ENCODE measurements at regions not wholly inside any gene's neighbourhood (a gene's known extent, or its start where the extent isn't known, plus 50 kb on each side); places are given as distances from the start of the nearest gene placed in this dataset.

DNA sequence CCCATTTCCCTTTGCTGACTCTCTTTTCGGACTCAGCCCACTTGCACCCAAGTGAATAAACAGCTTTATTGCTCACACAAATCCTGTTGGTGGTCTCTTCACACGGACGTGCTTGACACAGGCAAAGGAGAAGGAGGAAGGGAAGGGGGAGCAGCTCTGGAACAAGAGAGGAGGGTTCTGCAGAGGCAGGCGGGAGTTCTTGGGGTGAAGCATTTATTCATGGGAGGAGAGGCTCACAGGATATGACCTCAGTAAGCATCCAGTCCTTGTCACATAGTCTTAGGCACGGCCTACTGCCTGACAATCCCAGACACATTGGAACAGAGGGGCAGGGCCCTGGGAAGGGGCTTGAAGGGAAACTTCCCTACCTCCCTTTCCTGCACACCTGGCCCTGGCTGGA is 171.7 kb upstream of the HS6ST1 start:
- TF ChIP-seq, protein P1, sequence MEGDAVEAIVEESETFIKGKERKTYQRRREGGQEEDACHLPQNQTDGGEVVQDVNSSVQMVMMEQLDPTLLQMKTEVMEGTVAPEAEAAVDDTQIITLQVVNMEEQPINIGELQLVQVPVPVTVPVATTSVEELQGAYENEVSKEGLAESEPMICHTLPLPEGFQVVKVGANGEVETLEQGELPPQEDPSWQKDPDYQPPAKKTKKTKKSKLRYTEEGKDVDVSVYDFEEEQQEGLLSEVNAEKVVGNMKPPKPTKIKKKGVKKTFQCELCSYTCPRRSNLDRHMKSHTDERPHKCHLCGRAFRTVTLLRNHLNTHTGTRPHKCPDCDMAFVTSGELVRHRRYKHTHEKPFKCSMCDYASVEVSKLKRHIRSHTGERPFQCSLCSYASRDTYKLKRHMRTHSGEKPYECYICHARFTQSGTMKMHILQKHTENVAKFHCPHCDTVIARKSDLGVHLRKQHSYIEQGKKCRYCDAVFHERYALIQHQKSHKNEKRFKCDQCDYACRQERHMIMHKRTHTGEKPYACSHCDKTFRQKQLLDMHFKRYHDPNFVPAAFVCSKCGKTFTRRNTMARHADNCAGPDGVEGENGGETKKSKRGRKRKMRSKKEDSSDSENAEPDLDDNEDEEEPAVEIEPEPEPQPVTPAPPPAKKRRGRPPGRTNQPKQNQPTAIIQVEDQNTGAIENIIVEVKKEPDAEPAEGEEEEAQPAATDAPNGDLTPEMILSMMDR (IDR thresholded peaks at IDR 0.05; ENCODE audit: insufficient read depth, low read depth, low read length, missing control alignments), result no peak
- DNase-seq (ENCODE audit: low read depth), result no peak
- no peak overlapping the region for H3K4me3 ChIP-seq (ENCODE audit: low read length)

DNA sequence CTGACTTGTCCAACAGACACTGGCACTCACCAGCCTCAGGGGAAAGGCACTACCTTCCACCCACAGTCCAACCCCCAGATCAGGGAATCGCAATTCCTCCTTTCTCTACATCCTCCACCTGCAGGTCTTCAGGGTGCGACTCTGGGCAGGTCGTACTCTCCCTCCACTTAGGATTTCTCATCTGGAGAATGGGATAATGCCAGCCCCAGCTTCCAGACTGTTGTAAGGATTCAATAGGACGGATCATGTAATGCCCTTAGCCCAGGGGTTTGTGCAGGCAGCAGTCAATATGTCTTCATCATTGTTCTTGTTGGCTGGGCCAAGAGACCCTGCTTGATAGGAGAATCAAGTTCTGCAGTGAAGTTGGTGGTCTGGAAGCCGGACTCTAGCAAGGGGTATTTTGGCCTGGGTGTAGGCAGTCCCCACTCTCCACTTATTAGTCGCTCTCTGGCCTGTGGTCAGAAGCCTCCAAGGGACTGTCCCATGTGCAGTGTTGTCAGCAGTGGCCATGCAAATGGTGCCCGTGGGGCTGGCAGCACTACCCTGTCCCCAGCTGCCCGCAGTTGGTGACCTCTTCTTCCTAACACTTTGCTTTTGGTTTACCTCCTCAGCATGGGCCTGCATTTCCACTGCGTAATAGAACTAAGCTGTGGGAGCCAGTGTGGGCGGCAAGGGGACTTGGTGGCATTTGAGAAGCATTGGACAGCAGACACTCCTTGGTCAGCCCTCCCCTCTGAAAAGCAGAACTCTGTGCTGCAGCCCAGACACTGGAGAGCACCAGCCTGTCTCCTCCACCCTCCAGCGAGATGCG is 172.4 kb upstream of the HS6ST1 start:
- no peak for DNase-seq (ENCODE audit: low read depth)
- TF ChIP-seq, protein P1 (IDR thresholded peaks at IDR 0.05; ENCODE audit: insufficient read depth, low read depth, low read length, missing control alignments), result no peak
- no peak overlapping the region for H3K4me3 ChIP-seq (ENCODE audit: low read length)

DNA sequence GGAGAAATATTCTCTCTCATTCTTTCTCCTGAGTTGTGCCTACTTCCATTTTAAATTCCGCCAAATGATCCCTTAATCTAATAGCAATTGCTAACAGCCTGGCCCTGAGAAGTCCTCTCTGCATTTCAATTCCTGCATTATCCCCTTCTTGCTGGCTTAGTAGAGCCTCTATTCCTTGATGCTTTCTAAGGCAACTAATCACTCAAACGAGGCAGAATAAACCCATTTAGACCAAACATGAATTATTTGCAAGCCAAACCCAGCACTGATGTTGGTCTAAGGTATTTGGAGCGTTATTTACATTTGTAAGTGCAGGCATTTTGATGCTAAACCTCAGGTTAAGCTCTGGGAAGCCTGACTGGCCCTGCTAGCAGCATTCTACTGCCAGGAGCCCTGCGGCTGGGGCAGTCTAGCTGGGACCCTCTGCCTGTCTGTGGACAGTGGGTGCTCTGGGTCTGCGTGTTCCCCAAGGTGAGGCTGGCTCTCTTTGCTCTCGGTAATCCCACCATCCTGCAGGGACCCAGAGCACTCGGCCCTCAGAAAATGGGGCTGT is 173.1 kb upstream of the HS6ST1 start:
- TF ChIP-seq, protein P1 (IDR thresholded peaks at IDR 0.05; ENCODE audit: insufficient read depth, low read depth, low read length, missing control alignments), result no peak
- DNase-seq (ENCODE audit: low read depth), result no peak
- no peak overlapping the region for H3K4me3 ChIP-seq (ENCODE audit: low read length)

DNA sequence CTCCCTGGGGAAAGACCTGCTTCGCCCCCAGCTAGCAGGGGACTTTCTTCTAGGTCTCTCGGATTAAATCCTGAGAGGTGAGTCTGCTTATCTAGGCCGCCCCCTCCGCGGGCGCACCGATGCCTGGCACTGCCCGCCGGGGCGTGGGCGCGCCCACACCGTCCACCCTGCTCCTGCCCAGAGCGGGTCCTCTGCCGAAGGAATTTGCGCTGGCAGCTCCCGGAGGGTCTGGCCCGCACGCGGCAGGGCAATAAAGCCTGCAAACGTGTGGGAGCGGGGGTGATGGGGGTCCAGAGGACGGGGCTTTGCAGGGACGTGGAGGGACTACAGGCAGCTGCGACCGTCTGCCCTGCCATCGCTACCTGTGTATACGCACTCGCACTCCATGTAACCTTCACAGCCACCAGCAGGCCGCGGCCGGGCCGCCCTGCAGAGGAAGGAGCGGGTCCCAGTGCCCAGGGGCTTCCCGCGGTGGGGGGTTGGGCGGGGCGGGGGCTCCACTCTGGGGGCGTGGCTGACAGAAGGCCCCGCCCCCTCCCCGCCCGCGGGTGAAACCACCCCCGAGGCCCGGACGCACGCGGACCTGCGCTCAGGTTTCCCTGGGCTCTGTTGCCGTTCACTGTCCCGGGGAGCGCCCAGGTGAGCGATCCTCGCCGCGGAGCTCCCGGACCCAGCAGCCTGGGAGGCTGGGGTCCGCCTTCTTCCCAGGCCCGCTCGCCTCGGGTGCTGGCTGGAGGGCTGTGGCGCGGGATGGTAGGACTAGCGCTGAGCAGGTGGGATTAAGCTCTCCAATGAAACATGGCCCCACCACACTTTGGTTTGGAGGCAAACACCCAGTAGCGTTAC is 174.5 kb upstream of the HS6ST1 start:
- no peak for DNase-seq (ENCODE audit: low read depth)
- no peak overlapping the region for H3K4me3 ChIP-seq (ENCODE audit: low read length)
- TF ChIP-seq, protein P1 (IDR thresholded peaks at IDR 0.05; ENCODE audit: insufficient read depth, low read depth, low read length, missing control alignments), result no peak

DNA sequence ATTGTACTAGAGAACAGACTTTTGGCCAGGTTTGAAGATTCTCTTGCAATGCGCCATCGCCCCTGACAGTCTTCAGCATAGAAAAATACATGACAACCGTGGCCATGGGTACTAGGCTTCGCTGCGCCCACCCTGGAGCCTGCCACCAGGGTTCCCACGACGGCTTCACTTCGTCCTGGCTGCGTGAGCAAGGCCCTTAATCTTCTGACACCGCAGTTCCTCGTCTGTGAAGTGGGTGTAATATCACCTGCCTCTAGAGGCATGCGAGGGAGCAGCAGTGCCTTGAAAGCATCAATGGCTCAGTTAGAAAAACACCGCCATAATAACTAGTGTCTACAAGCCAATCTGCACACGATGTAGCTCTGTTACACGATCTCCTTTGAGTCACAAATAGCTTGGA is 175.2 kb upstream of the HS6ST1 start:
- TF ChIP-seq, protein P1 (IDR thresholded peaks at IDR 0.05; ENCODE audit: insufficient read depth, low read depth, low read length, missing control alignments), result no peak
- DNase-seq (ENCODE audit: low read depth), result no peak
- no peak overlapping the region for H3K4me3 ChIP-seq (ENCODE audit: low read length)

DNA sequence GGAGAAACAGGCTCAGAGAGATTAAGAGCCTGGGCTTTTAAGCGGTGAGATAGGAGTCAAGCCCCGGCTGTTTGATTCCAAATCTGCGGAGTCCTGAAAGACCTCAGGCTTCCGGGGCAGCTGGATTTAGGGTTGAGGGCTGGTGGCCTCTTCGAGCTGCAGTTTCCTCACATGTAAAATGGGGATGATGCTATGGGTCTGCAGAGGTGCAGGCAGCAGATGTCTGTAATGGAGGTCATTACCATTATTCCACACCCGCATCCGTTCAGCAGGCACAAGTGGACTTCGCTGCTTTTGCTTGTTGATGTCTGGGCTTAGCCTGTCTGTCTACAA is 175.6 kb upstream of the HS6ST1 start:
- DNase-seq (ENCODE audit: low read depth), result no peak
- H3K4me3 ChIP-seq (ENCODE audit: low read length), result no peak overlapping the region
- TF ChIP-seq, protein P1 (IDR thresholded peaks at IDR 0.05; ENCODE audit: insufficient read depth, low read depth, low read length, missing control alignments), result no peak

All from epithelial cell of esophagus (primary cell).